Activated CD8-positive, alpha-beta T cell treated with anti-CD3 and anti-CD28 coated beads for 36 hours (primary cell): ENCODE measurements at regions not wholly inside any gene's neighbourhood (a gene's known extent, or its start where the extent isn't known, plus 50 kb on each side); places are given as distances from the start of the nearest gene placed in this dataset.

Experiments
- ATAC-seq: fragments of 200-7000 bp; cut with Tn5 transposase; one replicate; pipeline ENCODE4 v1.10.0; 2021; ENCODE audit warnings: mild to moderate bottlenecking, moderate library complexity
- CTCF ChIA-PET: fragments of 350-600 bp; sonication (Branson Sonifier 250); formaldehyde crosslinking; loops from one replicate; lab custom pipeline; 2021; ENCODE audit warnings: antibody characterized with exemption; lab: Charles Lee
- POLR2A ChIA-PET: fragments of 350-600 bp; sonication (Branson Sonifier 250); formaldehyde crosslinking; loops from one replicate; lab custom pipeline; 2021; ENCODE audit warnings: antibody characterized with exemption; lab: Charles Lee
- DNase-seq: peaks from one replicate; pipeline ENCODE4 v3.0.0-alpha.2; 2020
- H3K27ac Mint-ChIP-seq: one replicate; pipeline ENCODE4 v1.8.0; 2021; ENCODE audit warnings: mild to moderate bottlenecking, mixed read lengths
- H3K27me3 Mint-ChIP-seq: one replicate; pipeline ENCODE4 v1.8.0; 2021; ENCODE audit warnings: mixed read lengths
- H3K36me3 Mint-ChIP-seq: one replicate; pipeline ENCODE4 v1.8.0; 2021; ENCODE audit warnings: low read depth, mixed read lengths
- H3K4me1 Mint-ChIP-seq: one replicate; pipeline ENCODE4 v1.8.0; 2021; ENCODE audit warnings: low read depth, mixed read lengths
- H3K4me3 Mint-ChIP-seq: one replicate; pipeline ENCODE4 v1.8.0; 2021; ENCODE audit warnings: mild to moderate bottlenecking, moderate library complexity, mixed read lengths
- H3K9me3 Mint-ChIP-seq: one replicate; pipeline ENCODE4 v1.8.0; 2021; ENCODE audit warnings: mixed read lengths
- intact Hi-C: fragments of 100-400 bp; cut with micrococcal nuclease; formaldehyde crosslinking; loops from one replicate; pipeline ENCODE4 v1.10.0; 2022
- TF ChIP-seq, protein P1 (sequence below): fragments of 200-600 bp; IDR thresholded peaks from one replicate; pipeline ENCODE4 v1.8.0; 2022; ENCODE audit warnings: antibody characterized with exemption, mild to moderate bottlenecking

DNA sequence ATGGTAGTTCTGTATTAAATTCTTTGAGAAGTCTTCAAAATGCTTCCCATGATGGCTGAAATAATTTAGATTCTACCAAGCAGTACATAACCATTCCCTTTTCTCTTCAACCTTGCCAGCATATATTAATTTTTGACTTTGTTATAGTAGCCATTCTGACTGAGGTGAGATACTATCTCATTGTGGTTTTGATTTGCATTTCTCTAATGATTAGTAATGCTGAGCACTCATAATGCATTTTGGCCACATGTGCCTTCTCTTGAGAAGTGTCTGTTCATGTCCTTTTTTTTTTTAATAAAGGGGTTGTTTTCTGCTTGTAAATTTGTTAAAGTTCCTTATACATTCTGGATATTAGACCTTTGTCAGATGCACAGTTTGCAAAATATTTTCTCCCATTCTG, 173.9 kb downstream of the CALCRL start:
- Mint-ChIP-seq H3K9me3 (peaks cover 2% of the 10 kb centered on the region), H3K4me3 (no peak overlapping the region), H3K4me1 (no peaks in the 10 kb centered on the region), H3K27me3 (no peaks in the 10 kb centered on the region), H3K27ac (no peak overlapping the region), H3K36me3 (no peaks in the 10 kb centered on the region)
- POLR2A ChIA-PET, result no interaction called here
- TF ChIP-seq, protein P1, sequence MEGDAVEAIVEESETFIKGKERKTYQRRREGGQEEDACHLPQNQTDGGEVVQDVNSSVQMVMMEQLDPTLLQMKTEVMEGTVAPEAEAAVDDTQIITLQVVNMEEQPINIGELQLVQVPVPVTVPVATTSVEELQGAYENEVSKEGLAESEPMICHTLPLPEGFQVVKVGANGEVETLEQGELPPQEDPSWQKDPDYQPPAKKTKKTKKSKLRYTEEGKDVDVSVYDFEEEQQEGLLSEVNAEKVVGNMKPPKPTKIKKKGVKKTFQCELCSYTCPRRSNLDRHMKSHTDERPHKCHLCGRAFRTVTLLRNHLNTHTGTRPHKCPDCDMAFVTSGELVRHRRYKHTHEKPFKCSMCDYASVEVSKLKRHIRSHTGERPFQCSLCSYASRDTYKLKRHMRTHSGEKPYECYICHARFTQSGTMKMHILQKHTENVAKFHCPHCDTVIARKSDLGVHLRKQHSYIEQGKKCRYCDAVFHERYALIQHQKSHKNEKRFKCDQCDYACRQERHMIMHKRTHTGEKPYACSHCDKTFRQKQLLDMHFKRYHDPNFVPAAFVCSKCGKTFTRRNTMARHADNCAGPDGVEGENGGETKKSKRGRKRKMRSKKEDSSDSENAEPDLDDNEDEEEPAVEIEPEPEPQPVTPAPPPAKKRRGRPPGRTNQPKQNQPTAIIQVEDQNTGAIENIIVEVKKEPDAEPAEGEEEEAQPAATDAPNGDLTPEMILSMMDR, result no peak
- ATAC-seq (no peak), DNase-seq (no peak)
- CTCF ChIA-PET, result no interaction called here
- intact Hi-C loops, result no loop called here

DNA sequence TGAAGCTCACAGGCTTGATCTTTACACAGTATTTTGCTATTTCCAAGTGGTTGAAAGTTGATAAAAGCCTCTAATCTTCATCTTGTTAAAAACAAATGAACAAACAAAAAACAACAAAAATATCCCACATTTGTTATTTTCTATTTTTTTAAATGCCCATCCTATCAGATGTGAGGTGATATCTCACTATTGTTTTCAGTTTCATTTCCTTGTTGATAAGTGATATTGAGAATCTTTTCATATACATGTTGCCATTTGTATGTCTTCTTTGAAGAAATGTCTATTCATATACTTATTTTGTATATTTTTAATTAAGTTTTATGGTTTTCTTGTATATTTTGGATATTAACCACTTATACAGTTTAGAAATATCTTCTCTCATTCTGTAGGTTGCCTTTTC, 175.8 kb downstream of the CALCRL start:
- DNase-seq (no peak), ATAC-seq (no peak)
- H3K4me1 Mint-ChIP-seq, result no peaks in the 10 kb centered on the region
- ChIA-PET POLR2A (no interaction called here), CTCF (no interaction called here)
- TF ChIP-seq, protein P1, result no peak
- no peaks in the 10 kb centered on the region for H3K27me3 Mint-ChIP-seq
- H3K36me3 Mint-ChIP-seq, result no peaks in the 10 kb centered on the region
- no peak overlapping the region for H3K4me3 Mint-ChIP-seq
- H3K27ac Mint-ChIP-seq, result no peak overlapping the region
- H3K9me3 Mint-ChIP-seq, result peaks cover 2% of the 10 kb centered on the region
- intact Hi-C loops, result no loop called here

DNA sequence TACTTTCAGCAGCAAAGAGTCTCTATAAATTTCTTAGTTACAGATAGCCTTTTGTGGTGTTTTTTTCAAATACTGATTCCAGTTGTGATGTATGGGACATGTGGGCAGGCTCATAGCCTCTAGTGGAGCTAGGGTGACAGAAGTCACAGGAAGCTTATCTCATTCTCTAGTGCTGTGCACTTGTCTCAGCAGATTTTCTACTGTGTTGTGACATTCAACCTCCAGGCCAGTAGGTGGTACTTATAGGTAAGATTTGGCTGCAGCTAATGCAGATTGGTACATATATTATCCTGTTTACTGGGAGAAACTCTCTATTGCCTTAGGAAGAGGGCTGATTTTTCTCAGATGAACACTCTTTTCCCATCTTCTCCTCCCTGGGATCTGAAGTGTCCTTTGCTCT, 176.2 kb downstream of the CALCRL start:
- intact Hi-C loops, result no loop called here
- TF ChIP-seq, protein P1, result no peak
- no peaks in the 10 kb centered on the region for H3K36me3 Mint-ChIP-seq
- peaks cover 2% of the 10 kb centered on the region for H3K9me3 Mint-ChIP-seq
- H3K4me1 Mint-ChIP-seq, result no peaks in the 10 kb centered on the region
- DNase-seq (no peak), ATAC-seq (no peak)
- no peaks in the 10 kb centered on the region for H3K27me3 Mint-ChIP-seq
- no peak overlapping the region for H3K4me3 Mint-ChIP-seq
- H3K27ac Mint-ChIP-seq, result no peak overlapping the region
- CTCF ChIA-PET, result no interaction called here
- POLR2A ChIA-PET, result no interaction called here

DNA sequence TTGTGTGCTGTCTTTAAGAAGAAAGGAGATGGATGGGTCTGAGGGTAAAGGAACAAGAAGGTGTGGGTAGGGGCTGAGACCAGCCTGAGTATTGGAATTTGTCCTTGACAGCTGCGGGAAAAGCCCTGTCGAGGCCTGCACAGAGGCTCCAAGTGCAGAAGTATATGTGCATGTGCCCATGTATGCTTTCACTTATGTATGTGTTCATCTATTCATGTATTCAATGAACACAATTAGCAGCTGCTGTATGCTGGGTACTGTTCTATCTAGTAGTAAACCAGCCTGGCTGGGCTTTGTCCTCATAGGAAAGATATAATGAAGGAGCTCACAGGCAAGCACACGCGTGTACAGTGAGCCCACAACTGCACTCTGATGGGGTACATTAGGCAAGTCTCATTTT, 181.4 kb downstream of the CALCRL start:
- ATAC-seq (no peak), DNase-seq (no peak)
- H3K4me1 Mint-ChIP-seq, result no peaks in the 10 kb centered on the region
- POLR2A ChIA-PET, result no interaction called here
- TF ChIP-seq, protein P1, result no peak
- H3K27ac Mint-ChIP-seq, result no peak overlapping the region
- H3K27me3 Mint-ChIP-seq, result no peaks in the 10 kb centered on the region
- H3K36me3 Mint-ChIP-seq, result no peaks in the 10 kb centered on the region
- H3K9me3 Mint-ChIP-seq, result peaks cover 2% of the 10 kb centered on the region
- CTCF ChIA-PET, result no interaction called here
- intact Hi-C loops, result no loop called here
- no peak overlapping the region for H3K4me3 Mint-ChIP-seq

DNA sequence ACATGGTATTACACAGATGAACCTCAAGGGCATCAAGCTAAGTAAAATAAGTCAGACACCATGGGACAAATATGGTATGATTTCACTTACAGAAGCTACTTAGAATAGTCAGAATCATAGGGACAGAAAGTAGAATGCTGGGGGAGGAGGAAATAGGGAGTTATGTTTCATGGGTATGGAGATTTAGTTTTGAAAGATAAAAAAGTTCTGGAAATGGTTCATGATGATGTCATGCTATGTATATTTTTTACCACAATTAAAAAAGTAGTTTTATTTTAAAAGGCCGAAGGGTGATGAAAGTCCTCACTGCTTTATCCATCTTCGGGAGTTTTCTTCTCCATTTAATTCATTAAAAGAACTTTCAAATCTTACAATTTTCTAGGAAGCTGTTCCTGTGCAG, 181.9 kb downstream of the CALCRL start:
- intact Hi-C loops, result no loop called here
- DNase-seq (no peak), ATAC-seq (no peak)
- ChIA-PET CTCF (no interaction called here), POLR2A (no interaction called here)
- Mint-ChIP-seq H3K9me3 (peaks cover 2% of the 10 kb centered on the region), H3K36me3 (no peaks in the 10 kb centered on the region), H3K4me1 (no peaks in the 10 kb centered on the region), H3K27me3 (no peaks in the 10 kb centered on the region), H3K27ac (no peak overlapping the region), H3K4me3 (no peak overlapping the region)
- TF ChIP-seq, protein P1, result no peak
